ENCODE measurements at regions not wholly inside any gene's neighbourhood (a gene's known extent, or its start where the extent isn't known, plus 50 kb on each side); places are given as distances from the start of the nearest gene placed in this dataset.
"Not testable (repeated sequence)": the region's sequence is repeated elsewhere in the genome, so short reads cannot be mapped to it uniquely, and the experiment has no call there.

- no peak for DNase-seq
Measured at GRCh38 chr2:230593765-230594164, 118.9 kb upstream of the CAB39 start.

GRCh38 chr2:230594286-230594840, 118.3 kb upstream of the CAB39 start:
- DNase-seq = no peak

GRCh38 chr2:230599853-230600252, 112.8 kb upstream of the CAB39 start:
- DNase-seq = no peak

GRCh38 chr2:230600285-230600684, 112.4 kb upstream of the CAB39 start:
- no peak for DNase-seq

GRCh38 chr2:230600881-230601280, 111.8 kb upstream of the CAB39 start:
- DNase-seq = no peak

- no peak for DNase-seq
Measured at GRCh38 chr2:230601510-230601909, 111.1 kb upstream of the CAB39 start.

- DNase-seq = no peak
Measured at GRCh38 chr2:230602562-230603230, 109.9 kb upstream of the CAB39 start.

GRCh38 chr2:230603317-230603716, 109.3 kb upstream of the CAB39 start:
- not testable (repeated sequence) for DNase-seq

- not testable (repeated sequence) for DNase-seq
Measured at GRCh38 chr2:230604158-230604557, 108.5 kb upstream of the CAB39 start.

GRCh38 chr2:230614040-230614439, 98.6 kb upstream of the CAB39 start:
- no peak for DNase-seq

GRCh38 chr2:230614913-230615332, 97.7 kb upstream of the CAB39 start:
- DNase-seq = no peak

- DNase-seq = not testable (repeated sequence)
Measured at GRCh38 chr2:230617256-230617706, 95.4 kb upstream of the CAB39 start.

- DNase-seq = no peak
Measured at GRCh38 chr2:230619491-230619890, 93.2 kb upstream of the CAB39 start.

- not testable (repeated sequence) for DNase-seq
Measured at GRCh38 chr2:230625220-230625619, 87.4 kb upstream of the CAB39 start.

GRCh38 chr2:230627091-230627490, 85.6 kb upstream of the CAB39 start:
- not testable (repeated sequence) for DNase-seq

GRCh38 chr2:230627806-230628724, 84.6 kb upstream of the CAB39 start:
- DNase-seq = peak; percentile 62

- no peak for DNase-seq
Measured at GRCh38 chr2:230631470-230631869, 81.2 kb upstream of the CAB39 start.

- no peak for DNase-seq
Measured at GRCh38 chr2:230634146-230634545, 78.5 kb upstream of the CAB39 start.

GRCh38 chr2:230634721-230635313, 77.8 kb upstream of the CAB39 start:
- not testable (repeated sequence) for DNase-seq

- DNase-seq = no peak
Measured at GRCh38 chr2:230636684-230637271, 75.9 kb upstream of the CAB39 start.

GRCh38 chr2:230637486-230637885, 75.2 kb upstream of the CAB39 start:
- DNase-seq = not testable (repeated sequence)

- DNase-seq = no peak
Measured at GRCh38 chr2:230640540-230641011, 72.1 kb upstream of the CAB39 start.

- DNase-seq = no peak
Measured at GRCh38 chr2:230642966-230643365, 69.7 kb upstream of the CAB39 start.

All from DMS79 treated with DMSO at 0.1 percent for 48 hours (cell line).